SH-SY5Y (cell line): ENCODE measurements at regions not wholly inside any gene's neighbourhood (a gene's known extent, or its start where the extent isn't known, plus 50 kb on each side); places are given as distances from the start of the nearest gene placed in this dataset.

Experiments
- GATA2 ChIP-seq: IDR thresholded peaks from 2 replicates; pipeline ENCODE4 v1.6.1; 2011; ENCODE audit warnings: mild to moderate bottlenecking, low read depth, low read length
- GATA3 ChIP-seq: IDR thresholded peaks from 2 replicates; pipeline ENCODE4 v1.6.1; 2011; ENCODE audit warnings: low read depth, mild to moderate bottlenecking, low read length, moderate library complexity

GRCh38 chr9:108639091-108639490 is 216.7 kb downstream of the ACTL7B start:
- TF ChIP-seq GATA2 (no peak), GATA3 (no peak)
